ENCODE measurements at regions not wholly inside any gene's neighbourhood (a gene's known extent, or its start where the extent isn't known, plus 50 kb on each side); places are given as distances from the start of the nearest gene placed in this dataset.

- TF ChIP-seq CTCF (IDR thresholded peaks at IDR 0.05; ENCODE audit: poor library complexity, severe bottlenecking) (no peak), RAD21 (conservative IDR thresholded peaks at IDR 0.05) (no peak), POLR2AphosphoS5 (IDR thresholded peaks at IDR 0.05) (no peak), REST (IDR thresholded peaks at IDR 0.05; ENCODE audit: borderline replicate concordance) (no peak), TAF1 (IDR thresholded peaks at IDR 0.05; ENCODE audit: low read depth) (no peak)
These were observed 212.6 kb downstream of the INSIG2 start for GRCh38 chr2:118300832-118301231.
